Heart left ventricle (tissue), 13 donors: ENCODE measurements at regions not wholly inside any gene's neighbourhood (a gene's known extent, or its start where the extent isn't known, plus 50 kb on each side); places are given as distances from the start of the nearest gene placed in this dataset.

Source experiments
- POLR2A ChIP-seq, 2 donors: fragments of 450-650 bp; IDR thresholded peaks; one replicate each; pipeline ENCODE4 v1.6.1; 2017; ENCODE audit warnings: antibody characterized with exemption in 2 of 2, mild to moderate bottlenecking in 2 of 2, moderate library complexity in 2 of 2
- TF ChIP-seq, protein P1 (sequence below), 12 donors: fragments of 200-600 bp; sonication (generic) in 4 of 12; IDR thresholded peaks; one replicate each; pipeline versions ENCODE4 v1.5.0 to v1.8.0; 2018 to 2022; ENCODE audit warnings: antibody characterized with exemption in 12 of 12, mild to moderate bottlenecking in 5 of 12
- donor health status: ischemic (EF 13 %, LVEDD 7.1; RV severe dilation, severe dysfunction).
- donor health status: DM: no; HTN: yes; CAD: no.
- donor health status: DM: no; HTN: no; CAD: no.
- donor health status: ischemic (EF 25% LVEDD 6.9; RV normal size, moderate dysfunction).
- donor health status: ischemic (EF 25% LVEDD 5.7; RV mildly dilated, moderate dysfunction).
- donor health status: ischemic (EF 35%, LVEDD 5.7; RV mildly dilated, moderate dysfunction).
- donor health status: nonischemic (EF 11% LVEDD 7.7; RV severe dilation, severe dysfunction).
- donor health status: DM: yes; HTN: yes; CAD: no.
- donor health status: PGD.
- donor health status: ischemic (EF 29% LVEDD 5.4; RV normal size, mild dysfunction).
- donor health status: nonischemic (EF 23%, LVEDD 6.1; RV moderate dilation, normal function).

DNA sequence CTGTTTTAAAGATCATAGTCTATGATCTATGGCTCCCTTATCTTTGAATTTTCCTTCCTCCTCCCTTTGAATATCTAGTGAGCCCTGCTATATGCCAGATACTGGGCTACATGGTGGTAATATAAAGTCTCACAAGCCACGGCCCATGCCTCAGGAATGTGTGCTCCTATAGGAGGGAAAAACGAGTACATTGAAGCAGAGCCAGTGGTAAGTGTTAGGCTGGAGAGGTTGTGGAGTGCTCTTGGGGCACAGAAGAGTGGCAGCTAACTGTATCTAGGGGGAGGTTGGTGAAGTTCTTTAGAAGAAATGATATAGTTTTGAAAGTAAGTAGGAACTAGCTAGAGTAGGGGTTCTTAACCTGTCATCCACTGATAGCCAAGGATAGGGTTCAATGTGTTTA lies 105.8 kb upstream of the PMFBP1 start:
- TF ChIP-seq, protein P1, sequence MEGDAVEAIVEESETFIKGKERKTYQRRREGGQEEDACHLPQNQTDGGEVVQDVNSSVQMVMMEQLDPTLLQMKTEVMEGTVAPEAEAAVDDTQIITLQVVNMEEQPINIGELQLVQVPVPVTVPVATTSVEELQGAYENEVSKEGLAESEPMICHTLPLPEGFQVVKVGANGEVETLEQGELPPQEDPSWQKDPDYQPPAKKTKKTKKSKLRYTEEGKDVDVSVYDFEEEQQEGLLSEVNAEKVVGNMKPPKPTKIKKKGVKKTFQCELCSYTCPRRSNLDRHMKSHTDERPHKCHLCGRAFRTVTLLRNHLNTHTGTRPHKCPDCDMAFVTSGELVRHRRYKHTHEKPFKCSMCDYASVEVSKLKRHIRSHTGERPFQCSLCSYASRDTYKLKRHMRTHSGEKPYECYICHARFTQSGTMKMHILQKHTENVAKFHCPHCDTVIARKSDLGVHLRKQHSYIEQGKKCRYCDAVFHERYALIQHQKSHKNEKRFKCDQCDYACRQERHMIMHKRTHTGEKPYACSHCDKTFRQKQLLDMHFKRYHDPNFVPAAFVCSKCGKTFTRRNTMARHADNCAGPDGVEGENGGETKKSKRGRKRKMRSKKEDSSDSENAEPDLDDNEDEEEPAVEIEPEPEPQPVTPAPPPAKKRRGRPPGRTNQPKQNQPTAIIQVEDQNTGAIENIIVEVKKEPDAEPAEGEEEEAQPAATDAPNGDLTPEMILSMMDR (IDR thresholded peaks at IDR 0.05) = no peak
- TF ChIP-seq POLR2A (IDR thresholded peaks at IDR 0.05) = no peak
